ENCODE measurements at regions not wholly inside any gene's neighbourhood (a gene's known extent, or its start where the extent isn't known, plus 50 kb on each side); places are given as distances from the start of the nearest gene placed in this dataset.

DNA sequence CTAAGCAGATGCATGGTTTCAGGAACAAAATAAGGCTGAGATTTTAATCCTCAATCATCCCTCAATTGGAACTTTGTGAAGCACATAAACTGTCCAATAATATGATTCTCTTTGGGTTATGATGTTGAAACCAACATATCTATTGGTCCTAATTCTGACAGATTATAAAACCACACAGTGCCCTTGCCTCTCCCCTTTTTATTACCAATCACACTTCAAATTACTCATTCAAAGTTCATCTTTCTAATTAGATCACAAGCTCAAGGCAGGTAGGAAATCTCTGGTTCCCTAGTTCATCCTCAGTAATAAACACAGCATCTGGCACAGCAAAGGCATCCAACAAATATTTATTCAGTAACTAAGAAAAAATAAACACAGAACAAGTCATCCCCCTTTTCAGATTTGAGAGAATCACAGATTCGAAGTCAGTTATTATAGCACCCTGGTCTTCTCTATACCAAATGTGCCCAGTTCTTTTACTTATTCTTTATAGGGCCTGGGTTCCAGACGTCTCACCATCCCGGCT, 611.6 kb downstream of the INSC start:
- no peak overlapping the region for H3K4me3 ChIP-seq (replicated peaks in 1 of 3; ENCODE audit: insufficient read depth in 1 of 3, low read depth in 2 of 3, low read length in 3 of 3)
- H3K79me2 ChIP-seq (ENCODE audit: insufficient read depth, low read length) = no peaks in the 10 kb centered on the region
- DNase-seq (ENCODE audit: low spot score) (no peak), FAIRE-seq (no peak), ATAC-seq (no peak)
- H3K36me3 ChIP-seq (replicated peaks in 1 of 2; ENCODE audit: control insufficient read depth in 1 of 2, insufficient read depth in 2 of 2, low read length in 2 of 2) = no peaks in the 10 kb centered on the region
- no peak overlapping the region for H2AFZ ChIP-seq (ENCODE audit: low read length)
- H4K20me1 ChIP-seq (ENCODE audit: insufficient read depth, low read length) = no peaks in the 10 kb centered on the region
- in situ Hi-C loops (cut with HindIII; ENCODE audit: extremely low pct_ligation_motif_present, low pct_unique_long_range_greater_than_20kb) (no loop called here), intact Hi-C loops (cut with micrococcal nuclease; ENCODE audit: unreplicated experiment) (no loop called here)
- H3K9me3 ChIP-seq (ENCODE audit: low read length) = no peaks in the 10 kb centered on the region
- no peak overlapping the region for H3K4me2 ChIP-seq (ENCODE audit: low read depth, low read length)
- no peak overlapping the region for H3K27ac ChIP-seq (ENCODE audit: extremely low read length, insufficient read depth, low read length)
- H3K4me1 ChIP-seq (ENCODE audit: insufficient read depth, low read length) = no peaks in the 10 kb centered on the region
- no TSS peak for BruUV-seq (replicated peaks)
- CTCF ChIA-PET (ENCODE audit: low intra/inter-chr PET ratio, low total read pairs) = no interaction called here
- H3K9ac ChIP-seq (ENCODE audit: insufficient read depth, low read depth, low read length) = no peak overlapping the region
- POLR2A ChIA-PET = no interaction called here
- TF ChIP-seq ZNF713 (CRISPR knock-in tag; IDR thresholded peaks at IDR 0.05) = no peak
- TF ChIP-seq GTF3A (CRISPR knock-in tag; conservative IDR thresholded peaks at IDR 0.05) = no peak
- 7% methylated on average over 3 of the region's 3 CpGs for WGBS (ENCODE audit: low lambda C conversion rate)
- no peaks in the 10 kb centered on the region for H3K27me3 ChIP-seq (ENCODE audit: control insufficient read depth in 1 of 2, insufficient read depth in 2 of 2, low read length in 2 of 2)

- DNase-seq (ENCODE audit: low spot score) (no peak), FAIRE-seq (no peak), ATAC-seq (no peak)
- Histone ChIP-seq H4K20me1 (ENCODE audit: insufficient read depth, low read length) (no peaks in the 10 kb centered on the region), H3K9ac (ENCODE audit: insufficient read depth, low read depth, low read length) (no peak overlapping the region), H3K36me3 (replicated peaks in 1 of 2; ENCODE audit: control insufficient read depth in 1 of 2, insufficient read depth in 2 of 2, low read length in 2 of 2) (no peaks in the 10 kb centered on the region), H3K4me3 (replicated peaks in 1 of 3; ENCODE audit: insufficient read depth in 1 of 3, low read depth in 2 of 3, low read length in 3 of 3) (no peak overlapping the region), H3K27ac (ENCODE audit: extremely low read length, insufficient read depth, low read length) (no peak overlapping the region), H3K27me3 (ENCODE audit: control insufficient read depth in 1 of 2, insufficient read depth in 2 of 2, low read length in 2 of 2) (no peaks in the 10 kb centered on the region), H3K4me1 (ENCODE audit: insufficient read depth, low read length) (no peaks in the 10 kb centered on the region), H3K79me2 (ENCODE audit: insufficient read depth, low read length) (no peaks in the 10 kb centered on the region), H3K4me2 (ENCODE audit: low read depth, low read length) (no peak overlapping the region), H3K9me3 (ENCODE audit: low read length) (no peaks in the 10 kb centered on the region), H2AFZ (ENCODE audit: low read length) (no peak overlapping the region)
- intact Hi-C loops (cut with micrococcal nuclease; ENCODE audit: unreplicated experiment) = no loop called here
- BruUV-seq (replicated peaks) = no TSS peak
- whole genome bisulfite sequencing (ENCODE audit: low lambda C conversion rate) = 11% methylated on average over 2 of the region's 2 CpGs
- in situ Hi-C loops (cut with HindIII; ENCODE audit: extremely low pct_ligation_motif_present, low pct_unique_long_range_greater_than_20kb) = no loop called here
- CTCF ChIA-PET (ENCODE audit: low intra/inter-chr PET ratio, low total read pairs) = no interaction called here
- POLR2A ChIA-PET = no interaction called here
- no peak for TF ChIP-seq ZNF138 (CRISPR knock-in tag; IDR thresholded peaks at IDR 0.05; ENCODE audit: low read depth)
- TF ChIP-seq ARNTL (CRISPR knock-in tag; IDR thresholded peaks at IDR 0.05) = no peak
- TF ChIP-seq, protein P1, sequence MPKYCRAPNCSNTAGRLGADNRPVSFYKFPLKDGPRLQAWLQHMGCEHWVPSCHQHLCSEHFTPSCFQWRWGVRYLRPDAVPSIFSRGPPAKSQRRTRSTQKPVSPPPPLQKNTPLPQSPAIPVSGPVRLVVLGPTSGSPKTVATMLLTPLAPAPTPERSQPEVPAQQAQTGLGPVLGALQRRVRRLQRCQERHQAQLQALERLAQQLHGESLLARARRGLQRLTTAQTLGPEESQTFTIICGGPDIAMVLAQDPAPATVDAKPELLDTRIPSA (CRISPR knock-in tag; IDR thresholded peaks at IDR 0.05; ENCODE audit: borderline replicate concordance) = no peak
- no peak for TF ChIP-seq ZNF30 (CRISPR knock-in tag; IDR thresholded peaks at IDR 0.05)
- no peak for TF ChIP-seq NBN (conservative IDR thresholded peaks at IDR 0.05)
- no peak for TF ChIP-seq ZBTB40 (IDR thresholded peaks at IDR 0.05)
- TF ChIP-seq ZBTB40 (CRISPR knock-in tag; IDR thresholded peaks at IDR 0.05) = no peak
- TF ChIP-seq ZNF230 (CRISPR knock-in tag; IDR thresholded peaks at IDR 0.05) = no peak
Measured at GRCh38 chr11:15726893-15727519, 612.3 kb downstream of the INSC start.
